ENCODE measurements at regions not wholly inside any gene's neighbourhood (a gene's known extent, or its start where the extent isn't known, plus 50 kb on each side); places are given as distances from the start of the nearest gene placed in this dataset.

GRCh38 chr14:26078561-26078960, 519.3 kb downstream of the NOVA1 start (continued):
- TF ChIP-seq NRF1 (IDR thresholded peaks at IDR 0.05; ENCODE audit: low read depth, low read length) (no peak), CHD2 (IDR thresholded peaks at IDR 0.05; ENCODE audit: low read length, partially characterized antibody) (no peak), FOXM1 (IDR thresholded peaks at IDR 0.05; ENCODE audit: low read depth) (no peak), IRF3 (IDR thresholded peaks at IDR 0.05; ENCODE audit: low read depth, low read length) (no peak)

GRCh38 chr14:26074892-26075291, 522.9 kb downstream of the NOVA1 start:
- Histone ChIP-seq H3K36me3 (replicated peaks in 1 of 2; ENCODE audit: control insufficient read depth in 1 of 2, insufficient read depth in 2 of 2, low read length in 1 of 2) (no peaks in the 10 kb centered on the region), H3K9me3 (no peaks in the 10 kb centered on the region), H3K4me1 (ENCODE audit: control insufficient read depth in 1 of 2, insufficient read depth in 2 of 2, low read depth in 1 of 2, low read length in 1 of 2) (no peaks in the 10 kb centered on the region), H2AFZ (ENCODE audit: low read depth) (no peak overlapping the region), H3K9me2 (no peaks in the 10 kb centered on the region), H3K27me3 (ENCODE audit: insufficient read depth) (no peaks in the 10 kb centered on the region), H3K9ac (no peak overlapping the region), H4K20me1 (ENCODE audit: insufficient read depth) (no peaks in the 10 kb centered on the region), H3K27ac (ENCODE audit: low read depth in 2 of 2, low read length in 1 of 2) (no peak overlapping the region), H3K79me2 (ENCODE audit: insufficient read depth) (no peaks in the 10 kb centered on the region), H3K4me3 (ENCODE audit: low read depth in 2 of 2, low read length in 1 of 2) (no peak overlapping the region), H3K4me2 (no peak overlapping the region), H3F3A (replicated peaks; ENCODE audit: insufficient read depth) (no peaks in the 10 kb centered on the region)
- CTCF ChIA-PET: no interaction called here
- POLR2A ChIA-PET: no interaction called here
- WGBS (ENCODE audit: low lambda C conversion rate): 0% methylated on average over 2 of the region's 2 CpGs
- TF ChIP-seq NRF1 (IDR thresholded peaks at IDR 0.05; ENCODE audit: low read depth, low read length) (no peak), CTCF (IDR thresholded peaks at IDR 0.05) (no peak), YY1 (IDR thresholded peaks at IDR 0.05; ENCODE audit: low read depth) (no peak), REST (IDR thresholded peaks at IDR 0.05; ENCODE audit: low read depth, low read length) (no peak), MAX (IDR thresholded peaks at IDR 0.05; ENCODE audit: low read depth) (no peak), IRF3 (IDR thresholded peaks at IDR 0.05; ENCODE audit: low read depth, low read length) (no peak), USF2 (IDR thresholded peaks at IDR 0.05; ENCODE audit: borderline replicate concordance, low read depth, low read length) (no peak)
- DNase-seq: no peak

All from SK-N-SH (cell line).